ENCODE measurements at regions not wholly inside any gene's neighbourhood (a gene's known extent, or its start where the extent isn't known, plus 50 kb on each side); places are given as distances from the start of the nearest gene placed in this dataset.
"Not testable (repeated sequence)": the region's sequence is repeated elsewhere in the genome, so short reads cannot be mapped to it uniquely, and the experiment has no call there.

GRCh38 chr20:1727303-1727702 lies 69.7 kb upstream of the SIRPG start:
- not testable (repeated sequence) for TF ChIP-seq CTCF, POLR2AphosphoS5, POLR2A (IDR thresholded peaks at IDR 0.05)
